GM23248 (cell line): ENCODE measurements at regions not wholly inside any gene's neighbourhood (a gene's known extent, or its start where the extent isn't known, plus 50 kb on each side); places are given as distances from the start of the nearest gene placed in this dataset.
"Not testable (repeated sequence)": the region's sequence is repeated elsewhere in the genome, so short reads cannot be mapped to it uniquely, and the experiment has no call there.

Experiments
- DNase-seq: peaks from one replicate; pipeline ENCODE4 v3.0.0-alpha.2; 2015
- H2AFZ ChIP-seq: fragments of 200-600 bp; sonication (generic); 2 replicates; pipeline ENCODE4 v1.6.1; 2016; ENCODE audit warnings: antibody characterized with exemption
- H3F3A ChIP-seq: fragments of 200-600 bp; sonication (generic); 2 replicates; pipeline ENCODE4 v1.6.1; 2016; ENCODE audit warnings: mild to moderate bottlenecking, antibody characterized with exemption, mixed run types; ENCODE audit not compliant: insufficient read depth
- H3K27ac ChIP-seq: fragments of 200-600 bp; sonication (generic); 2 replicates; pipeline ENCODE4 v1.5.1; 2016; ENCODE audit warnings: mild to moderate bottlenecking
- H3K27me3 ChIP-seq: fragments of 200-600 bp; sonication (generic); replicated peaks from 2 replicates; pipeline ENCODE4 v1.6.1; 2016; ENCODE audit warnings: mild to moderate bottlenecking; ENCODE audit not compliant: insufficient read depth
- H3K36me3 ChIP-seq: fragments of 200-600 bp; sonication (generic); 2 replicates; pipeline ENCODE4 v1.6.1; 2016; ENCODE audit warnings: low read depth, mild to moderate bottlenecking
- H3K4me1 ChIP-seq: fragments of 200-600 bp; sonication (generic); 2 replicates; pipeline ENCODE4 v1.6.1; 2016; ENCODE audit warnings: mild to moderate bottlenecking; ENCODE audit not compliant: insufficient read depth
- H3K4me2 ChIP-seq: fragments of 200-600 bp; sonication (generic); one replicate; pipeline ENCODE4 v1.6.1; 2016; ENCODE audit warnings: mild to moderate bottlenecking; ENCODE audit not compliant: unreplicated experiment
- H3K4me3 ChIP-seq: fragments of 200-600 bp; sonication (generic); 2 replicates; pipeline ENCODE4 v1.5.1; 2016; ENCODE audit warnings: mild to moderate bottlenecking
- H3K79me2 ChIP-seq: fragments of 200-600 bp; sonication (generic); 2 replicates; pipeline ENCODE4 v1.6.1; 2016; ENCODE audit warnings: mild to moderate bottlenecking; ENCODE audit not compliant: insufficient read depth
- H3K9ac ChIP-seq: fragments of 200-600 bp; sonication (generic); 2 replicates; pipeline ENCODE4 v1.6.1; 2016; ENCODE audit warnings: mild to moderate bottlenecking
- H3K9me2 ChIP-seq: fragments of 200-600 bp; sonication (generic); 2 replicates; pipeline ENCODE4 v1.6.1; 2016; ENCODE audit warnings: mixed run types, mild to moderate bottlenecking, moderate library complexity; ENCODE audit not compliant: insufficient read depth
- H3K9me3 ChIP-seq: fragments of 200-600 bp; sonication (generic); one replicate; pipeline ENCODE4 v1.6.1; 2017; ENCODE audit warnings: low read depth
- H4K20me1 ChIP-seq: fragments of 200-600 bp; sonication (generic); 2 replicates; pipeline ENCODE4 v1.6.0; 2016; ENCODE audit not compliant: insufficient read depth
- EZH2 ChIP-seq: fragments of 200-600 bp; sonication (generic); IDR thresholded peaks from 2 replicates; pipeline ENCODE4 v1.6.1; 2018; ENCODE audit warnings: antibody characterized with exemption, mild to moderate bottlenecking; ENCODE audit not compliant: insufficient read depth, poor library complexity, severe bottlenecking
- EZH2phosphoT487 ChIP-seq: fragments of 200-600 bp; sonication (generic); IDR thresholded peaks from 2 replicates; pipeline ENCODE4 v1.6.1; 2018; ENCODE audit warnings: antibody characterized with exemption, moderate library complexity, mild to moderate bottlenecking, low read depth; ENCODE audit not compliant: insufficient read depth
- WGBS, 2 experiments: methylation state at CpG; one replicate each; pipeline ENCODE4 v1.1.6; 2015 to 2017; ENCODE audit warnings: low lambda C conversion rate in 2 of 2, low coverage in 1 of 2; ENCODE audit errors: missing lambda C conversion rate in 2 of 2; 5-methylcytosine and 5-hydroxymethylcytosine counted together
- in situ Hi-C: fragments of 300-500 bp; cut with MboI; formaldehyde crosslinking; loops from 2 replicates; pipeline ENCODE4 v1.15.0; 2020

GRCh38 chr20:12942123-12942522, 66.6 kb upstream of the SPTLC3 start:
- Histone ChIP-seq H3K27me3 (peaks cover 25% of the 10 kb centered on the region), H2AFZ (no peak overlapping the region), H3K79me2 (no peaks in the 10 kb centered on the region), H3K27ac (no peak overlapping the region), H3K4me3 (no peak overlapping the region), H3K9ac (no peak overlapping the region), H3K4me2 (no peak overlapping the region), H4K20me1 (no peaks in the 10 kb centered on the region), H3K9me3 (no peaks in the 10 kb centered on the region), H3K4me1 (no peaks in the 10 kb centered on the region), H3K36me3 (no peaks in the 10 kb centered on the region), H3F3A (no peaks in the 10 kb centered on the region), H3K9me2 (no peaks in the 10 kb centered on the region; the same call in 1 of the 2 replicates)
- WGBS, 2 experiments: 42 to 47% methylated on average over 2 of the region's 2 CpGs
- no peak for DNase-seq
- no peak for TF ChIP-seq EZH2
- no peak for TF ChIP-seq EZH2phosphoT487
- in situ Hi-C loops: no loop called here

- no peak for TF ChIP-seq EZH2phosphoT487
- in situ Hi-C loops: no loop called here
- H3K27ac ChIP-seq: no peak overlapping the region
- no peaks in the 10 kb centered on the region for H3F3A ChIP-seq
- H3K4me1 ChIP-seq: no peaks in the 10 kb centered on the region
- H3K4me2 ChIP-seq: no peak overlapping the region
- H3K4me3 ChIP-seq: no peak overlapping the region
- H3K36me3 ChIP-seq: no peaks in the 10 kb centered on the region
- no peaks in the 10 kb centered on the region for H3K9me3 ChIP-seq
- no peaks in the 10 kb centered on the region for H4K20me1 ChIP-seq
- H3K27me3 ChIP-seq: peaks cover 29% of the 10 kb centered on the region
- no peaks in the 10 kb centered on the region for H3K79me2 ChIP-seq
- no peak for DNase-seq
- no peak overlapping the region for H2AFZ ChIP-seq
- no peak overlapping the region for H3K9ac ChIP-seq
- no peaks in the 10 kb centered on the region; the same call in 1 of the 2 replicates for H3K9me2 ChIP-seq
Observed at GRCh38 chr20:12946789-12947188, 62.0 kb upstream of the SPTLC3 start.

- H3K9ac ChIP-seq: no peak overlapping the region
- no peaks in the 10 kb centered on the region for H3K79me2 ChIP-seq
- H3K36me3 ChIP-seq: no peaks in the 10 kb centered on the region
- H3K9me3 ChIP-seq: no peaks in the 10 kb centered on the region
- no peaks in the 10 kb centered on the region for H3K4me1 ChIP-seq
- TF ChIP-seq EZH2phosphoT487: no peak
- TF ChIP-seq EZH2: no peak
- no peak overlapping the region for H3K4me2 ChIP-seq
- DNase-seq: no peak
- no peaks in the 10 kb centered on the region for H4K20me1 ChIP-seq
- no peaks in the 10 kb centered on the region; the same call in 1 of the 2 replicates for H3K9me2 ChIP-seq
- no peak overlapping the region for H3K27ac ChIP-seq
- WGBS, 2 experiments: 71% methylated on average over 3 of the region's 3 CpGs
- in situ Hi-C loops: no loop called here
- H3F3A ChIP-seq: no peaks in the 10 kb centered on the region
- peaks cover 29% of the 10 kb centered on the region for H3K27me3 ChIP-seq
- H2AFZ ChIP-seq: no peak overlapping the region
- no peak overlapping the region for H3K4me3 ChIP-seq
Observed at GRCh38 chr20:12947691-12948090, 61.1 kb upstream of the SPTLC3 start.

DNA sequence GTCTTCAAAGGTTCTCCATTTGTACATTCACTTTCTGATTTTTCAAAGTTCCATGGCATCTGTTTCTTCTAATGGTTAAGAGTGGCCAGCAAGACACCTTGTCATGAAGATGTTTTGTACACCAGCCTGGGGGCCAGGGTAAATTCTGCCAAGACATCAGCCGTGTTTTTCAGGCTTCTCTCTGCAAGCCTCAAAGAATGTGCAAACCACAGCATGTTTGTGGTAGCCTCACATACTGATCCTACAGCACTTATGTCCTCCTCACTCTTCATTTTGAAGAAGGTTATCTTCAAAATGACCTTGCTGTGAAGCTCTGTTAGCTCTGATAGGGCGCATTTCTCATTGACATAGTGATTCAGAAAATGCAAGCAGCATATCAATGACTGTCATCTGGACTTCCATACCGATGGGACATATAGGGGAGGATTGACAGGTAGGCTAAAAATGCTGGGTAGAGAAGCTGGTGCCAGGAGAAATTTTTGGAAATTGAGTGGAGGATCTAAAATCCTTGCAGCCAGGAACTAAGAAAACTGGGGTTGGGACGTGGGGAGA, 59.3 kb upstream of the SPTLC3 start:
- no peak overlapping the region for H2AFZ ChIP-seq
- TF ChIP-seq EZH2phosphoT487 (no peak), EZH2 (no peak)
- in situ Hi-C loops: no loop called here
- H3K27me3 ChIP-seq: peaks cover 25% of the 10 kb centered on the region
- no peak overlapping the region for H3K4me3 ChIP-seq
- no peak overlapping the region for H3K9ac ChIP-seq
- 45 to 48% methylated on average over 4 of the region's 4 CpGs for WGBS, 2 experiments
- H3K79me2 ChIP-seq: no peaks in the 10 kb centered on the region
- no peaks in the 10 kb centered on the region for H3K4me1 ChIP-seq
- H3K9me2 ChIP-seq: no peaks in the 10 kb centered on the region
- DNase-seq: no peak
- H4K20me1 ChIP-seq: no peaks in the 10 kb centered on the region
- no peak overlapping the region for H3K27ac ChIP-seq
- no peak overlapping the region for H3K4me2 ChIP-seq
- no peaks in the 10 kb centered on the region for H3K36me3 ChIP-seq
- H3F3A ChIP-seq: no peaks in the 10 kb centered on the region
- no peaks in the 10 kb centered on the region for H3K9me3 ChIP-seq

DNA sequence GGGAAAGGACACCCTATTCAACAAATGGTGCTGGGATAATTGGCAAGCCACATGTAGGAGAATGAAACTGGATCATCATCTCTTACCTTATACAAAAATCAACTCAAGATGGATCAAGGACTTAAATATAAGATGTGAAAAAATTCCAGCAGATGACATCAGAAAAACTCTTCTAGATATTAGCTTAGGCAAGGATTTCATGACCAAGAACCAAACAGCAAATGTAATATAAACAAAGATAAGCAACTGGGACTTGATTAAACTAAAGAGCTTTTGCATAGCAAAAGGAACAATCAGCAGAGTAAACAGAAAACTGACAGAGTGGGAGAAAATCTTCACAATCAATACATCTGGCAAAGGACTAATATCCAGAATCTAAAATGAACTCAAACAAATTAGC, 54.5 kb upstream of the SPTLC3 start:
- H3K4me1 ChIP-seq, H3F3A ChIP-seq, DNase-seq, H3K36me3 ChIP-seq, H3K27ac ChIP-seq, H3K79me2 ChIP-seq, H4K20me1 ChIP-seq, H2AFZ ChIP-seq, H3K9me2 ChIP-seq, H3K4me2 ChIP-seq, H3K4me3 ChIP-seq, H3K27me3 ChIP-seq, H3K9me3 ChIP-seq, H3K9ac ChIP-seq, in situ Hi-C loops: not testable (repeated sequence)
